Non-pigmented ciliary epithelial cell (primary cell): ENCODE measurements at regions not wholly inside any gene's neighbourhood (a gene's known extent, or its start where the extent isn't known, plus 50 kb on each side); places are given as distances from the start of the nearest gene placed in this dataset.
"Not testable (repeated sequence)": the region's sequence is repeated elsewhere in the genome, so short reads cannot be mapped to it uniquely, and the experiment has no call there.

Experiments used
- DNase-seq: peaks from one replicate; pipeline ENCODE4 v3.0.0-alpha.2; 2010; ENCODE audit warnings: low read depth

DNA sequence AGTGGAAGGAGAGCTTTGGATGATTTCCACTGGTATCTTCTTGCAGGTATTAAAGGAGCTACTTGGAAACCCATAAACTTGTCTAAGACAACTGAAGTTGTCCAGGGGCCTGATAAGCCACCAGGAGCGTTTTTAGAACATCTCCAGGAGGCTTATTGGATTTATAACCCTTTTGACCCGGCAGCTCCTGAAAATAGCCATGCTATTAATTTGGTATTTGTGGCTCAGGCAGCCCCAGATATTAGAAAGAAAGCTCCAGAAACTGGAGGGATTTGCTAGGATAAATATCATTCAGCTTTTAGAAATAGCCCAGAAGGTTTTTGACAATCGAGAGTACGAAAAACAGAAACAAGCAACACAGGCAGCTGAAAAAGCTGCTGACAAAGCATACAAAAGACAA, 461.0 kb upstream of the HTR1E start:
- no peak for DNase-seq

DNA sequence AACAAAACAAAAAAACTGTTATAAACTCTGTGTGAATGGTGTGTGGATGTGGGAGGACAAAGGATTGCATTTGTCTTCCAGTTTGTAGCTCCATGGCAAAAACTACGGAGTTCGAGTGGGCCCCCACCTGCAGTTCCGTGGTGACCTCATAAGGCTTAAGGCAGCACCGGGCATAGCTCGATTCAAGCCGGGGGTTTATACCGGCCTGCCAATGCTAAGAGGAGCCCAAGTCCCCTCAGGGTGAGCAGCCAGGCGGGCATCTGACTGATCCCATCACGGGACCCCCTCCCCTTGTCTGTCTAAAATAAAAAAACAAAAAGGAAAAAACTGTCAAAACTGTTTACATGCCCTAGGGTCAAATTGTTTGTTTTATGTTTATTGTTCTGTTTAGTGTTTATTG, 463.2 kb upstream of the HTR1E start:
- no peak for DNase-seq

DNA sequence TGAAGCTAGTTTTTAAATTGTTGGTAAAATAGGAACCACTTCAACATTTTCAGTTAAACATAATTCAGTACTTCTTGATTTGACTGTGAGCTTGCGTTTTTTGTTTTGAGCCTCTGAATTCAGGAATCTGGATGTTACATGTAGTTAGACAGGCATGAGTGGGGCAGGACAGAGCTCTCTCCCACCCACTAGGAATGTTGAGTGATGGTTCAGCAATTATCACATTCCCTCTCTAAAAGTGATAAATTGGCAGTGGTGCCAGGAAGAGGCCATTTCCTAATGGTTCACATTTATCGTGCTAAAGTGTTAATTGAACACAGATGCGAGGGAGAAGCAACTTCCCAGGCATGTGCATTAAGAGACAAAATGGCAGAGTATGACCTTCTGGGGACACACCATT, 465.5 kb upstream of the HTR1E start:
- no peak for DNase-seq

DNA sequence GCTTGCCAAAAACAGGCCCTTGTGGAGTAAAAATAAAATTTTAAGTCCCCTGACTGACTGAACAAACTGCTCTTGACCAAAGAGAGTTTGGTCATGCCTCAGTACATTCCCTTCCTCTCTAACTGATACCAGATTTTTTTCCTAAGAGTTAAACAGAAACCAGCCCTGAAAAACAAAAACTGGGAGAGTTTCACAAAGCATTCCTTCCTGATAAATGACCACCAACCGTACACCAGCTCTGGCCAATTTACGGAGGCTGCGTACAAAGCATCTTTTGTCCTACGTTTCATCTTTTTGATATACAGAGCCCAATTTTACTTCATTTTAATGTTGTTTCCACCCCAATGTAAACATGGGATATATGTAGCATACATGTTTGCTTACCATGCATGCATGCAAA, 477.4 kb upstream of the HTR1E start:
- no peak for DNase-seq

DNA sequence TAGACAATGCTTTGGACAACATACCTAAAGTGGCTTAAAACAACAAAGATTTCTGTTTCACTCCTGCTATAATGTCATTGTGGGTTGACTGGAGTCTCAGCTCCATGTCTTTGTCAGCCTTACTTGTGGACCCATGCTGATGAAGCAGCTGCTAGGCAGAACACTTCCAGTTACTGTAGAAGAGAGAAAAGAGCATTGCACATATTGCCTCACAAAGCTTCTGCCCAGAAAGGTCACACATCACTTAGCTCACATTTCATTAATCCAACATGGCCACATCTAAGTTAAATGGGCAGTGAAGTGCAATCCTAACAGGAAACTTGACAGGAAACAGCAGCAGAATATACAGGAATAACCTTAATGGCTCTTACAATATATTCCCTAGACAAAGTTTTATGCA, 480.5 kb upstream of the HTR1E start:
- DNase-seq, result no peak

DNA sequence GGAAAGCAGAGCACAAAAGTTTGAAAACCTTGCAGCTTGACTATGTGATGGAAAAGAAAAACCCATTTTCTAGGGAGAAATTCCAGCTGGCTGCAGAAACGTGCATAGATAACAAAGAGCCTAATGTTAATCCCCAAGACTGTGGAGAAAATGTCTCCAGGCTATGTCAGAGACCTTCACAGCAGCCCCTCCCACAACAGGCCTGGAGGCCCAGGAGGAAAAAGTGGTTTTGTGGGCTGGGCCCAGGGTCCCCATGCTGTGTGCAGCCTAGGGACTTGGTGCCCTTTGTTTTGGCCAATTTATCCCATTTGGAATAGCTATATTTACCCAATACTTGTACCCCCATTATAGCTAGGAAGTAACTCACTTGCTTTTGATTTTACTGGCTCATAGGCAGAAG, 484.1 kb upstream of the HTR1E start:
- DNase-seq, result no peak

DNA sequence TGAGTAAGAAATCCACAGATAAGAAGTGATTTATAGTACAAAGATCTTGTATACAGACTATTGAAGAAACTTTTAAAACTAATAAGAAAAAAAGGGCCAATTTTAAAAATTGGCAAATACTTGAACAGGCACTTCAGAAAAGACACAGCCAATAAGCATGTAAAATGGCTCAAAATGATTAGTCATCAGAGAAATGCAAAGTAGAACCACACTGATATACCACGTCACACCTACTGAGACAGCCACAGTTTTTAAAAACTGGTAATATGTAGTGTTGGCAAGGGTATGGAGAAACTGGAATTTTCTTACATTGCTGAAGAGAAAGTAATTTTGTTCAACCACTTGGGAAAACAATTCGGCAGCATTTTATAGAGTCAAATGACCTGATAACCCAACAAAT, 488.9 kb upstream of the HTR1E start:
- no peak for DNase-seq

DNA sequence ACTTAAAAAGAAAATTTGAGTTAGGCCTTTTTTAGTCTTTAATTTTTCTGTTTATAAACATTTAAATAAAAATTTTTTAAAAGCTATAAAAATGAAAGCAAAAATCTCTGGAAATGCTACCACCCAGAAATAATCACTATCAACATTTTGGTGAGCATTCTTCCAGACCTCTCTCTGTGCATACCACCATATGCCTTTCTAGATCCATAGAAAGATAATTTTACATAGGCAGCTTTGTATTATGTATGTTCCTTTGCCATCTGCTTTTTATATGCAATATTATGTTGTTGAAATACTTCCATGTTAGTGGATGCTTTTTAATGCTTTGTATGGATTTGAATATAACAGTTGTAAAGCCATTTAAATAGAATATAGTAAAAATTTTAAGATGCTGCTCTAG, 496.7 kb upstream of the HTR1E start:
- no peak for DNase-seq

DNA sequence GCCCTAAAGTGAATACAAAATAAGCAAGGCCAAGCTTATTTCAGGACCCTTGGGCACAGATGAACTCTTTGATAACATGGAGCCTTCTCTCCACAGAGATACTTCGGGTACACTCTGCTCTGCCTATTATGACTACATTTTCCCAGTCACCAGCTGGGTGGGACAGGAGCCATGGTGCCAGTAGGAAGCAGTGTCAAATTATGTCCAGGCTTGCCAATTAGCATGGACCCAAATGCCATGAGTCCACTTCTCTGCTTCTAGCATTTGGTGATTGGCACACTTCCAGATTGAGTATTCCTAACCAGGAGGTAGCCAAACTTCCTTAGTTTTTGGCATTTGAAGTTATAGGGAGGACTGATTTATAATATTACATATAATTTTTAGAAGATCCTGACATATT, 513.8 kb upstream of the HTR1E start:
- DNase-seq, result no peak

DNA sequence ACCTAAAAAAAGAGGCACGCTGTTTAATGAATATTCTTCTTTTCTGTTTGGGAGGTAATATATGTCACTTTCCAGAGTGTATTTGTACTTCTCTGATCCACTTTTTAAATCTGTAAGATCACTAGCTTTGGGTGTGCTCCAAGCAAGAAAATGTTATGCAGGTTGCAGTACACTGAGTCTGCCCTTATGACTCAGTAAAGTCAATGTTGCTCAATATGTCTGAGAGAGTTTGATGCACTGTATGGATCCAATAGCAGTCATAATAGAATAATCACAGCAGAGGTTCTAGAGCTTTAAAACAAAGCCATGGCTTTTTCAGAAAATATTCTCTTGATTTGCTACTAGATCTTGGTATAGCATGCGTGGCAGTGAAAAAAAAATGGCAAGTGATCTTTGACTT, 525.3 kb upstream of the HTR1E start:
- no peak for DNase-seq

DNA sequence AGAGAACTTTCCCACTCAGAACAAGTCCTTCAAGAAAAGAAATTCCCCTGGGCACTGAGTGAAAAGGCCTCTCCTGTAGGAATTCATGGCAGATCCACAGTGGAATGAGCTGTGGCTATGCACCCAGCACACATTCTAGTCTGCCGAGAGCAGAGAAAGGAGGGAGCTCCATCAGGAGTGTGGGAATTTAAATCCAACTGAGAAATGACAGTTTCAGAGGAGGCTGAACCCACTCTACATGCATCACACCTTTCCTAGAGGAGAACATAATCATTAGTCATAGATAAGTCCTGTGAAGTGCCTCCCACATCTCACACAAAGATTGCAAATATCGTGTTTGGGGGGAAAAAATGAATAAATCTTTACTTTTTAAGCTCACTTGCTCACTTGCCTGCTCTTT, 530.2 kb upstream of the HTR1E start:
- no peak for DNase-seq

DNA sequence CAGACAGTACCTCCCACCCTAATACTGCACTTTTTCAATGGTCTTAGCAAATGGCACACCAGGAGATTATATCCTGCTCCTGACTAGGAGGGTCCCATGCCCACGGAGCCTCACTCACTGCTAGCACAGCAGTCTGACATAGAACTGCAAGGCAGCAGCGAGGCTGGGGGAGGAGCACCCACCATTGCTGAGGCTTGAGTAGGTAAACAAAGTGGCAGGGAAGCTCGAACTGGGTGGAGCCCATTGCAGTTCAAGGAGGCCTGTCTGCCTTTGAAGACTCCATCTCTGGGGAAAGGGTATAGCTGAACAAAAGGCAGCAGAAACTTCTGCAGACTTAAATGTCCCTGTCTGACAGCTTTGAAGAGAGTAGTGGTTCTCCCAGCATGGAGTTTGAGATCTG, 544.5 kb upstream of the HTR1E start:
- DNase-seq, result not testable (repeated sequence)

DNA sequence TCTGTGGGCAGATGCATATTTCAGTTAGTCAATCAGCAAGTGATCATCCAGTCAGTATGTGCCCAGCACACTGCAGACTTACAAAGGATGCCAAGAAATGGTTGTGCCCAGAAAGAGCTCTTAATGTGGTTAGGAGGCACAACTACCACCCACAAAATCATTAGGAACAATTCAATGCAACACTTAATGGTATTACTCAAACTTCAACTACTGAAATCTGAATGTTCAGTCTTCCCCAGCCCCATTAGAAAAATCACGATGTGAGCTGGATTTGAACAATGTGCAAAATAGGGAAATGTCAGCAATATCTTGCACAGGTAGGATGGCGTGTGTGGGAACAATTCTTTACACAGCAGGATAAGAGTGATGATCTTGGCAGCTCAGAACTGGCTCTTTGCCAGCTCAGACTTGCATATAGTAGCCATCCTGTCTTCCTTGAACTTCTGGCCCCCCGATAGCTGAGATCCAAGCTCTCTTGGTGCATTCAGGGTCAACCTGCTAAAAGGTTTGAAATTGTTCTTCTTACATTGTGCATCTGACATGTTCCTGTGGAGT, 556.7 kb upstream of the HTR1E start:
- no peak for DNase-seq

DNA sequence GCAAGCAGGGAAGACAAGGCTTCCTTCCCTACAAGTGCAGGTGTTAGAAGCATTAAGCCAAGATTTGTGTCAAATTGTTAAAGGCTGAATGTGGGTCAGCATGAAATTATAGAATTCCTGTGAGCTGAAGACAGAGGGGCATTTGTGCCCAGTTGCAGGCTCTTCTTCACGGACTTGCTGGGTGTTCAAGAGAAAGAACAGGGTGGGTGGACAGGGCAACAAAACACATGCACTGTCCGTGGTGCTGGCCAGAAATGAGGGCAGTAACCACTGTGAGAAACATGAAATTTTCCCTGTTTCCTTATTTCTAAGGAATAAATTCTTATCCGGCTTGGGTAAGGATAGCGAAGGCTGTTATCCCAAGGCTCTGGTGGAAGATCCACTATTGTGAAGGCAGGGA, 579.5 kb upstream of the HTR1E start:
- no peak for DNase-seq

DNA sequence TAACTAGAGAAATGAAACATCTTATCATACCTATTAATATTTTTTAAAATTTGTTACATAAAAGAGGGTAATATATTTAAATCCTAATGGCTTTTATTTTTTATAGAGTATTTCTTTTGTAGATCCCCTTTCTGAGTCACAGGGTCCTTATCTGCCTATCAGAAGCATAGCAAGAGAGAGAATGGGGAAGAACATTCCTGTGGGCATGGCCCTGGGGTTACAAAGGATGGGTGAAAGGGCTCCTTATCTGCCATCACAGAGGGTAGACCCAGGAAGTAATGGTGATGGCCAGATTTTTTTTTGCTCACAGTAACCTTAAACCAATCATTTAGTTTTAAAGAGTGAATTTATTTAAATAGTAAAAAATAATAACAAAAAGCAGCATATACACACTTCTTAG, 582.1 kb upstream of the HTR1E start:
- DNase-seq, result no peak

DNA sequence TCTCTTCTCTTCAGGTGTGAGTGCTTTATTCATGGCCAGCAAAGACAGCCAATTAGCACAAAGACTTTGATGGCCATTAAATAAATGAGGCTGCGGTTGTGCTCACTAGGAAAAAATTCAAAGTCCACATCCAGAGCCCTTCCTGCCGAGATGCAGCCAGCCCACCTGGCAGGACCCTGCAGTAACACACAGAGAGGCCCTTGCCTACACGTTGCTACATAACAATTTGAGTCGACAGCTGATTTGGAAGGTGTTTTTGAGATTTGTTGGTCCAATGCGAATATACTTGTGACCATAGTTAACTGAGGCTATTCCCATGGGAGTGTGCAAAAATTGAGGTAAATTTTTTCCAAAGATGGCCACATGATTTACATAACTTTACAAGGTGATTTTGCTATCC, 605.4 kb upstream of the HTR1E start:
- DNase-seq, result no peak

DNA sequence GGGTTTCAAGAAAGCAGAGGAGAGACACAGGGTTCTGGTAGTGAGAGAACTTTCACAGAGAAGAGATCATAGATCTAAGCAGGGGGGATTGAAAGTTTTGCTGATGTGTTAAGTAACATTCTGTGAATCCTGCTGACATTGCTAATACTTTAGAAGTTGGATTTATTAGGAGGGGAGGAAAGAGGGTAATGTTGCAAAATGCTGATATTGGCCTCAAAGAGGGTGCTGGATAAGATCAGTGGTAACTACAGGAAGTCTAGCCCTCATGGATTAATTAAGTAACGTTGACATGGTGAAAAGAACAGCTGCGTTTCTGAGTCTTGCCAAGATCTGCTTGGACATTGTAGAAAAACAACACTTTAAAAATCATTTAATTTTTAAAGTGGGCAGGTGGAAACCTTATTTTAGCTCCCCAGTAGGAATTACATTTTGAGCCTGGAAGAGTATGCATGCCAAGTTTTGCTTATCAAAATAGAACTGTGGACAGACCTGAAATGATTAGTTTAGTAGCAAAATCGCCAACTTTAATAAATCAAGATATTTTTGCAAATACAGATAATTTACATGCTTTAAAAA, 606.0 kb upstream of the HTR1E start:
- DNase-seq, result no peak

DNA sequence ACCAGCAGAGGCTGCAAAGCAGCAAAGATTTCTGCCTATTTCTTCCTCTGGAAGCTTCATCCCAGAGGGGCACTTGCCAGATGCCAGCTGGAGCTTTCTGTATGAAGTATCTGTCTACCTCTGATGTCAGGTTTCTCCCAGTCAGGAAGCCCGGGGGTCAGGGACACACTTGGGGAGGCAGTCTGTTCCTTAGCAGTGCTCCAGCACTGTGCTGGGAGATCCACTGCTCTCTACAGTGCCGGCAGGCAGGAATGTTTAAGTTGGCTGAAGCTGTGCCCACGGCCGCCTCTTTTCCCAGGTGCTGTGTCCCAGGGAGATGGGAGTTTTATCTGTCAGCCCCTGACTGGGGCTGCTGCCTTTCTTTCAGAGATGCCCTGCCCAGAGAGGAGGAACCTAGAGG, 631.1 kb upstream of the HTR1E start:
- no peak for DNase-seq

DNA sequence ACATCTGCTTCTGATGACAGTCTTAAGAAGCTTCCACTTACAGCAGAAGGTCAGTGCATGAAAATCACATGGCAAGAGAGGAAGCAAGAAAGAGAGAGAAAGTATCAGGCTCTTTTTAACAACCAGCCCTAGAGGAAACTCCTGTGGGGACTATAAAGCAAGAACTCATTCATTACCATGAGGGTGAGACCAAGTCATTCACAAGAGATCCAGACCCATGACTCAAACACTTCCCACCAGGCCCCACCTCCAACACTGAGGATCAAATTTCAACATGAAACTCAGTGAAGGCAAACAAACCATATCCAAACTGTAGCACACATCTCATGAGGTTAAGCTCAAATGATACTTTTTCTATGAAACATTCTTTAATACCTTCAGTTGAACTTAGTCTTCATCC, 643.2 kb upstream of the SYNCRIP start:
- no peak for DNase-seq

DNA sequence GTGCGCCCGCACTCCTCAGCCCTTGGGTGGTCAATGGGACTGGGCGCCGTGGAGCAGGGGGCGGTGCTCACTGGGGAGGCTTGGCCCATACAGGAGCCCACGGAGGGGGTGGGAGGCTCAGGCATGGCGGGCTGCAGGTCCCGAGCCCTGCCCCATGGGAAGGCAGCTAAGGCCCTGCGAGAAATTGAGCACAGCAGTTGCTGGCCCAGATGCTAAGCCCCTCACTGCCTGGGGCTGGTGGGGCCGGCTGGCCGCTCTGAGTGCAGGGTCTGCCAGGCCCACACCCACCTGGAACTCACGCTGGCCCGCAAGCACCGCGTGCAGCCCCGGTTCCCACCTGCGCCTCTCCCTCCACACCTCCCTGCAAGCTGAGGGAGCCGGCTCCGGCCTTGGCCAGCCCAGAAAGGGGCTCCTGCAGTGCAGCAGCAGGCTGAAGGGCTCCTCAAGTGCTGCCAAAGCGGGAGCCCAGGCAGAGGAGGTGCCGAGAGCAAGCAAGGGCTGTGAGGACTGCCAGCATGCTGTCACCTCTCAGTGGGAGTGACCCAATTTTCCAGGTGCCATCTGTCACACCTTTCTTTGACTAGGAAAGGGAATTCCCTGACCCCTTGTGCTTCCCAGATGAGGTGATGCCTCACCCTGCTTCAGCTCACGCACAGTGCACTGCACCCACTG, 642.3 kb upstream of the SYNCRIP start:
- DNase-seq, result not testable (repeated sequence)

DNA sequence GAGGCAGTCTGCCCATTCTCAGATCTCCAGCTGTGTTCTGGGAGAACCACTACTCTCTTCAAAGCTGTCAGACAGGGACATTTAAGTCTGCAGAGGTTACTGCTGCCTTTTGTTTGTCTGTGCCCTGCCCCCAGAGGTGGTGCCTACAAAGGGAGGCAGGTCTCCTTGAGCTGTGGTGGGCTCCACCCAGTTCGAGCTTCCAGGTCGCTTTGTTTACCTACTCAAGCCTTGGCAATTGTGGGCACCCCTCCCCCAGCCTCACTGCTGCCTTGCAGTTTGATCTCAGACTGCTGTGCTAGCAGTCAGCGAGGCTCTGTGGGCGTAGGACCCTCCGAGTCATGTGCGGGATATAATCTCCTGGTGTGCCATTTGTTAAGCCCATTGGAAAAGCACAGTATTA, 640.9 kb upstream of the SYNCRIP start:
- not testable (repeated sequence) for DNase-seq

DNA sequence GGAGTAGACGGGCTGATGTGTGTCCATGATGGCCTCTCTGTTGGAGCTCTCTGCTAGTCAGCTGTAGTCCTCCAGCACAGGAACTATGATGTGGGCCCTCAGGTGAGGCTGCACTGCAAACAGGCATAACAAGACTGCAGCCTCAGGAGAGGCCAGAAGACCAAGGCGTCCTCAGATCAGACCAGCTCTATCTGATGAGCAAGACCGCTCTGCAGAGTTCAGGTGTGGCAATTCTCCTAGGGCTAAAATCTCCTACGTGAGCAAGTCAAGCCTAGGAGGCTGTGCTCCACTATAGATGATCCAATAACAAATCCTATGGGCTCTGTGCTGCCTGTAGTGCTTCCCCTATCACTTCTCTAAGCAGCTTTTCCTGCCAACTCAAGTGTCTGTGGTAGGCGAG, 633.4 kb upstream of the SYNCRIP start:
- DNase-seq, result no peak

DNA sequence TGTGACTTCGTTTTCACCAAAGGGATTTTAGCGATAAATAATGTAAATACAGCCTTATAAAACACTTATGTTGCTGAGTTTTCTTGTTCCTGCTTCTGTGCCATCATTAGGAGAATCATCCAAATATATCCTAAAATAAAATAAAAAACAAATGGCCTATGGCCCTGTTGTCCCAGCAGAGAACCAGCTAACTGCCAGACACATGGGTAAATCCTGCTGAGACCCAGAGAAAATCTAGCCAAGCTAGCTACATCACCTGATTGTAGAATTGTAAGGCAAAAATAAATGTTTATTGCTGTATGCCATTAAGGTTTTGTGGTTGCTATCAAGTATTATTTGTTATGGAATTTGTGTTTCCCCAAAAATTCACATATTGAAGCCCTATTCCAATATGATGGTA, 631.2 kb upstream of the SYNCRIP start:
- no peak for DNase-seq

DNA sequence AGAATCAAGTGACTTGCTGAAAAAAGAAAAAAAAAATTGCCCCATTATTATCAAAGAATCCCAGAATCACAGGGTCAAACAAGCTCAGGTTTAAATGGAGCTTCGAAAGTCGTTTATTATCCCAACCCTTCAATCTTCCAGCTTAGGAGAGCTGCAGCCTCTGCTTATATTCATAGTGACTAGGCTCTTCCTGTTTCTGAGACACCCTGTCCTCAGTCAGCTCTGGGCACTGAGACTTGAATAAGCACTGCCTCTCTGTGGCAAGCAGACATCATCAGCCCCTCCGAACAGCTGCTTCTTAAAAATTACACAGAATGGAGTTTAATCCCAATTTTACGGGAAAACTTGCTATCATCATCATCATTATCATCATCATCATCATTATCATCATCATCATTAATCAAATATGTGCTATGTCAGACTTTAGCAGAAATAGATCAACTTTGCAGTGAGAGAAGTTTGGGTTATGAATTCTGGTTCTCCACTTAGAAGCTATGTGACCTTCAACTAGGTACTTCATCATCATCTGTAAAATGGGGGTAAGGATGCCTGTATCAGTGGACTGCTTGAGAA, 614.0 kb upstream of the SYNCRIP start:
- no peak for DNase-seq
